Activated naive CD4-positive, alpha-beta T cell treated with anti-CD3 and anti-CD28 coated beads, Interleukin-2, amount 10 ng/mL, durations not matched to agents 7 days and 5 days (primary cell): ENCODE measurements at regions not wholly inside any gene's neighbourhood (a gene's known extent, or its start where the extent isn't known, plus 50 kb on each side); places are given as distances from the start of the nearest gene placed in this dataset.
"Not testable (repeated sequence)": the region's sequence is repeated elsewhere in the genome, so short reads cannot be mapped to it uniquely, and the experiment has no call there.

Source experiments
- CTCF ChIA-PET: fragments of 350-600 bp; sonication (Branson Sonifier 250); formaldehyde crosslinking; loops from one replicate; lab custom pipeline; 2021; ENCODE audit warnings: antibody characterized with exemption; lab: Charles Lee
- DNase-seq: peaks from one replicate; pipeline ENCODE4 v3.0.0-alpha.2; 2020
- H3K27ac Mint-ChIP-seq: one replicate; pipeline ENCODE4 v1.8.0; 2021; ENCODE audit warnings: mild to moderate bottlenecking, moderate library complexity, mixed read lengths
- H3K27me3 Mint-ChIP-seq: one replicate; pipeline ENCODE4 v1.8.0; 2021; ENCODE audit warnings: mild to moderate bottlenecking, mixed read lengths
- H3K36me3 Mint-ChIP-seq: one replicate; pipeline ENCODE4 v1.8.0; 2021; ENCODE audit warnings: mixed read lengths
- H3K4me1 Mint-ChIP-seq: one replicate; pipeline ENCODE4 v1.8.0; 2021; ENCODE audit warnings: mixed read lengths
- H3K4me3 Mint-ChIP-seq: one replicate; pipeline ENCODE4 v1.8.0; 2021; ENCODE audit warnings: mild to moderate bottlenecking, moderate library complexity, mixed read lengths
- H3K9me3 Mint-ChIP-seq: one replicate; pipeline ENCODE4 v1.8.0; 2021; ENCODE audit warnings: mixed read lengths

DNA sequence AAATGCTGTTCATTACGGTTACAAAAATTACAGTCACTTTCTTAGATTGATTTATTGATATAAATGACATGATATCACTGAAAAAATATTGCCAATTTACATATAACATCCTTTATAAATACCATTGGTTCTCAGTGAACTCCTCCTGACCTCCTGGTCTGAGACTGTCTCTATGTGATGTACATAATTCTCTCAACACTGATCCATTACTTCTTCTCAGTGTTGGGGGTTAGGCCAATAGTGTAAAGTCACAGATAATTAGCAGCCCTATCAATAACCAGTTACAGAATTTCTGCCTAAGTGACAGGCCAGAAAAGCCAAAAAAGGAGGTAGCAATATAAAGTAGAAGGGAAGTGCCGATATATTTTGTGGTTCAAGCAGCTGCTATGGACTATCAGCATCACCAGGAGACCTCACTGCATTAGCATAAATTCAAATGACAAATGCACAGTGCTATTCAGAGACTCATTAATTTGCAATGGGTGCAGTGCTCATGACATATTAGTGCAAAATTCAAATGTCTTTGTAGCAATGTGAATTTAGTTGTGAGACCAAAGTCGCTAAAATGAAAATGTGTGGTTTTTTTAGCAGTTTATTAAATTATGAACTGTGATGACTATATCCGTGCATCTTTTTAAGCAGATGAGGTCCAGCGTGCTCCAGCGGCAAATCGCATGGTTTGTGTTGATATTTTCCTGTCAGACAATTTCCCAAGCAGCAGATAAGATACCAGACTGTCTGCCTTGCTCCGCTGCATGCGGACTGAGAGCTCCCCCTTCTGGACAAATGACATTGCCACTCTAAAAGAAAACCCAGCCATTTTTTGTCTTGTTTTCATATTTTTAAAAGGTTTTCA lies 144.6 kb downstream of the CETN3 start:
- Mint-ChIP-seq H3K27me3 (no peaks in the 10 kb centered on the region), H3K4me1 (no peaks in the 10 kb centered on the region), H3K4me3 (no peak overlapping the region), H3K36me3 (no peaks in the 10 kb centered on the region), H3K9me3 (no peaks in the 10 kb centered on the region), H3K27ac (no peak overlapping the region)
- CTCF ChIA-PET: interaction anchor here (0.9 to 3.1 kb wide), 6 partner anchors 8 to 1536 kb away, joined by 3 to 44 read pairs (median 3); no protein-coding TSS in a partner anchor
- DNase-seq: peak; percentile 62

DNA sequence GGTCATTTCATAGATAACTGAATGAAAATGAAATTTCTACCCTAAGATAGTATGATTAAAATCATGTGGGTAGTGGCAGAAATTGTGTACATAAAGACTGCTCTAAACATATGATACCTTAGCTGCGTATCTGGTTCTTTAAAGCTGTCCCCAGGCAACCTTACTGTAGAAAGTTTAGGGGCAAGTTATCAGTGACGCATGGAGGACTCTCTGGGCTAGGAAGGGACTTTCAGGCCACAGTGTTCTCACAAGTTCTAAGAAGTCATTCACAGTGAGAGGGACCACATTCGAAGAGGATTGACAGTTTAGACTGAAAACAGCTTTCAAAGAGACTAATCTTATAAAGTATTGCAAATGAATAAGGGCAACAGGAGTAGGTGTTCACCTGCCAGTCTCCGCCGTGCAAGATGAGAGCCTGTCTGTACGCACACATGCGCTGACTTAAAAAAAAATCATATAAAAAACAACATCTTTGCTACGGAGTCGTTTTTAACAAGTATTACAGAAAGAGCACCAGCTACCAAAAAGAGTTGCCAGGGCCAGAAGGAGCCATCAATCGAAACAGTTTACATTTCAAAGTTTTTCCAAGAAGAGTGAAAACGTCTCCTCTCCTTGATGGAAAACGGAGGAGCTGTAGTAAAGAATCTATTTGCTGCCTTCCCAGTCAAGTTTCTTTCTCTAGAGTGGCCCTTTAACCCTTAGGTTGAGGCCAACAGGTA lies 146.3 kb downstream of the CETN3 start:
- Mint-ChIP-seq H3K27me3 (no peaks in the 10 kb centered on the region), H3K36me3 (no peaks in the 10 kb centered on the region), H3K4me3 (no peak overlapping the region), H3K4me1 (no peaks in the 10 kb centered on the region), H3K9me3 (no peaks in the 10 kb centered on the region), H3K27ac (no peak overlapping the region)
- CTCF ChIA-PET: interaction anchor here (0.6 to 2.1 kb wide), 3 partner anchors 825 to 1535 kb away, joined by 3 to 5 read pairs (median 3); no protein-coding TSS in a partner anchor
- DNase-seq: no peak

DNA sequence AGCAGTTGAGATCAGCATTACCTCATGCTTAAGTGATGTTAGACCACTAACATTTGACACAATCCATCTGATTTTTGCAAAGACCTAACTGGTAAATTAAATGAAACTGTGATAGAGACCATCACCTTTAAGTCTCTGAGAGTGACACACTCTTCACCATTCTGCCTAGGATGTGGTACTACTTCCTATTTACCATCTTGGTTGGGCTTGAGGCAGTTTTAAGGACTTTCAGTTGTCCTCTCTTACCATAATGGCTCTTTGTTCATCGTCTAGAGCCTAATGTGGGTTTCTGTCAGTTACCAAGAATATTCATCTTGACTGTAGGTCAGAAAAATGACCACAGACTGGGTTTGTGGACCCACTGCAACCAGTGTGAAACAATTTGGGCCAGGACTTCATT lies 158.1 kb downstream of the CETN3 start:
- no peak overlapping the region for H3K27ac Mint-ChIP-seq
- no peaks in the 10 kb centered on the region for H3K27me3 Mint-ChIP-seq
- H3K36me3 Mint-ChIP-seq: no peaks in the 10 kb centered on the region
- no peaks in the 10 kb centered on the region for H3K9me3 Mint-ChIP-seq
- no peaks in the 10 kb centered on the region for H3K4me1 Mint-ChIP-seq
- H3K4me3 Mint-ChIP-seq: no peak overlapping the region
- CTCF ChIA-PET: no interaction called here
- no peak for DNase-seq

DNA sequence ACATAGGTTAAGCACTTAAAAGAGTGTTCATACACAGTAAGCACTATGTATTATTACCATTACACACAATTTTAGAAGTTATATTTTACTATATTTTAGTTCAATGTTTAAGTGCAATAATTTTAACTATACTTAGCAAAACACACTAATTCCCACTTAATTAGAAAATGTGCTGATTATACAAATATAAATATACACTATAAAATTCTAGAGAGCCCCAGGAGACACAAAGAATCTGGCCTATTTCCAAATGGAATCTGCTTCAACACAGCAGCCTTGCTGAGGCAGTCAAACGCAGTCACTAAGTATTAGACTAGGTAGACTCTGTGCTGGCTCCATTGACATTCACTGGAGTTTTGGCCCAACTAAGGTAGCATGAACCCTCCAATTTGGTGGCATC lies 160.9 kb downstream of the CETN3 start:
- DNase-seq: no peak
- CTCF ChIA-PET: no interaction called here
- Mint-ChIP-seq H3K4me1 (no peaks in the 10 kb centered on the region), H3K9me3 (peaks cover 2% of the 10 kb centered on the region), H3K27me3 (no peaks in the 10 kb centered on the region), H3K4me3 (no peak overlapping the region), H3K36me3 (no peaks in the 10 kb centered on the region), H3K27ac (no peak overlapping the region)

DNA sequence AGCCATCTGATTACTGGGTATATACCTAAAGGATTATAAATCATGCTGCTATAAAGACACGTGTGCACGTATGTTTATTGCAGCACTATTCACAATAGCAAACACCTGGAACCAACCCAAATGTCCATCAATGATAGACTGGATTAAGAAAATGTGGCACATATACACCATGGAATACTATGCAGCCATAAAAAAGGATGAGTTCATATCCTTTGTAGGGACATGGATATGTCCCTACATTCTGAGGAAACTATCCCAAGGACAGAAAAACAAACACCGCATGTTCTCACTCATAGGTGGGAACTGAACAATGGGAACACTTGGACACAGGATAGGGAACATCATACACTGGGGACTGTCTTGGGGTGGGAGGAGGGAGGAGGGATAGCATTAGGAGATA lies 165.7 kb downstream of the CETN3 start:
- DNase-seq, H3K27ac Mint-ChIP-seq, H3K9me3 Mint-ChIP-seq, CTCF ChIA-PET, H3K4me3 Mint-ChIP-seq, H3K4me1 Mint-ChIP-seq, H3K36me3 Mint-ChIP-seq, H3K27me3 Mint-ChIP-seq: not testable (repeated sequence)

DNA sequence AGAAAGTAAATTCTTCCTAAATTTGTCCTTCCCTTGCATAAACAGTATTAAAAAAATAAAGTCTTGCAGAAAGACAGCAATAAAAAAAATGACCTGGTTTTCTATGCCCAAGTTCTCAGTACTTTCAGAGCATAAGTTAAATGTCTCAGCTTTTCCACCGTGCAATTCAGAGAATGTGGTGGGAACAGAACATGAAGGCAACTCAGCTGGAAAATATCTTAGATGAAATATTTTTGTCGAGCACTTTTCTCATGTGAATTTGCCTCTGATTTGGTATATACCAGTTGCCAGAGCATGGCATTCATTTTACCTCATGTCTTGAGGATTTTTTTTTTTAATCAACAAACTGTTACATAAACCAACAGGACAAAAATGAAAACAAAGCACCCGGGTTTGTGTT lies 176.1 kb downstream of the CETN3 start:
- CTCF ChIA-PET: no interaction called here
- Mint-ChIP-seq H3K27me3 (no peaks in the 10 kb centered on the region), H3K4me1 (no peaks in the 10 kb centered on the region), H3K4me3 (no peak overlapping the region), H3K36me3 (no peaks in the 10 kb centered on the region), H3K27ac (no peak overlapping the region), H3K9me3 (no peaks in the 10 kb centered on the region)
- no peak for DNase-seq

DNA sequence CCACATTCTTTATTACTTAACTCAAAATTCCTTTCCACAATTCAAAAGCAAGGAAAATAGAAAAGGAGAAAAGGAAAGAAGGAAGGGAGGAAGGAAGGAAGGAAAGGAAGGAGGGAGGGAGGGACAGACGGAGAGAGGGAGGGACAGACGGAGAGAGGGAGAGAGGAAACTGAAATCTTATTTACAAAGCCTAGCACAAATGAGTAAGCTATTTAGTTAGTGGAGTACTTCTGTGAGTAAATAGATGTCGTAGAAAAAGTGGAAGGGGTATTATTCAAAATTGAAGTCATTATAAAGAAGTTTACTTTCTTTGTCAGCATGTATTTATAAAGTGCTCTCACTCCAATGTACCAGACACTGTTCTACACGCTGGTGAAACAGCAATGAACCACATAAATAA lies 177.9 kb downstream of the CETN3 start:
- Mint-ChIP-seq H3K4me1 (no peaks in the 10 kb centered on the region), H3K27ac (no peak overlapping the region), H3K27me3 (no peaks in the 10 kb centered on the region), H3K36me3 (no peaks in the 10 kb centered on the region), H3K4me3 (no peak overlapping the region), H3K9me3 (no peaks in the 10 kb centered on the region)
- CTCF ChIA-PET: no interaction called here
- DNase-seq: no peak

DNA sequence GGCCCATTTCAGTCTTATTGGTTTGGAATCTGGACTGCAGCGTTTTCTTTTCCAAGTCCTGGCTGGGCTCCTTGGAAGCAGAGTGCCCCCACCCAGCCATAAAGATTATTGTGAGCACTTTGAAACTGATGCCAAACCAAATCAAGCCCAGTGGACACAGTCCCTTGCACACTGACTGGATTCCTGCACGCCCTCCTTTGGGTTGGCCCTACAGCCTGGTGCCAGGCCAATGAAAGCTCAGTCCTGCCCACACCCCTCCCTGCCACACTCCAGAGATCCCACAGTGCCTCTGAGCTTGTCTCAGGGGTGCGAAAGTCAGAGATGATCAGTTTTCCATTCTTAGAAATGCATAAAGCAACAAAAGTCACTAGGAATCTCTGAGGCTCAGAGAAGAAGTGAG lies 181.9 kb downstream of the CETN3 start:
- no peaks in the 10 kb centered on the region for H3K9me3 Mint-ChIP-seq
- no peaks in the 10 kb centered on the region for H3K27me3 Mint-ChIP-seq
- H3K4me3 Mint-ChIP-seq: no peak overlapping the region
- H3K27ac Mint-ChIP-seq: no peak overlapping the region
- no peaks in the 10 kb centered on the region for H3K36me3 Mint-ChIP-seq
- no peak for DNase-seq
- no peaks in the 10 kb centered on the region for H3K4me1 Mint-ChIP-seq
- CTCF ChIA-PET: no interaction called here

DNA sequence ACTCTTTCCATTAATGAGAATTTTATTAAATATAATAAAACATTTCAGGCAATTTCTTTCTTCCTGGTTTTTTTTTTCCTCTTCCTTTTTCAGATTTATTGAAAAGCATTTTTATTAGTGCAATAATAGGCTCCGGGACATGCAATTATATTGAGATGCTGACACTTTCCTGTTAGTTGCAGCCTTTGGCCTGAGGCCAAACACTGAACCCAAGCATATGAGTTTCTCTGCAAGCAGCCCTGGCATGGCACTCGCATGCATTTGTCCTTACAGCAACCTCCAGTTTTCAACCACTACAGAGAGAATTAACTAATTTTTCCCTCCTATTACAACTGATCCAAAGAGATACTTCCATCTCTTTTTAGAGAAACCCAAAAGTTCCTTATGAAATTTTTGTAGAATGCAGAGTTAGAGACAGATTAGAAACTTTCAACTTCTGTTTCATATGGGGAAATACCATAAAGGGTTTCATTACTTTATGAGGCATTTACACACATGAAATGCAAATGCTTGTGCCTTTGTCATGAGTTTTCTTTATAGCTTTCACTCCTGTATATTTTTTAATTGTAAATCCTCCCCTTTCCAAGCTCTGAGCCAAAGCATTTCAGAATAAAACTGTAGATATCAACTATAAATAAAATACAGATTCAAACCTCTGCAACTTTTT lies 183.0 kb downstream of the CETN3 start:
- no peaks in the 10 kb centered on the region for H3K27me3 Mint-ChIP-seq
- no peaks in the 10 kb centered on the region for H3K4me1 Mint-ChIP-seq
- no peak overlapping the region for H3K4me3 Mint-ChIP-seq
- DNase-seq: no peak
- H3K9me3 Mint-ChIP-seq: no peaks in the 10 kb centered on the region
- H3K27ac Mint-ChIP-seq: no peak overlapping the region
- H3K36me3 Mint-ChIP-seq: no peaks in the 10 kb centered on the region
- CTCF ChIA-PET: no interaction called here

DNA sequence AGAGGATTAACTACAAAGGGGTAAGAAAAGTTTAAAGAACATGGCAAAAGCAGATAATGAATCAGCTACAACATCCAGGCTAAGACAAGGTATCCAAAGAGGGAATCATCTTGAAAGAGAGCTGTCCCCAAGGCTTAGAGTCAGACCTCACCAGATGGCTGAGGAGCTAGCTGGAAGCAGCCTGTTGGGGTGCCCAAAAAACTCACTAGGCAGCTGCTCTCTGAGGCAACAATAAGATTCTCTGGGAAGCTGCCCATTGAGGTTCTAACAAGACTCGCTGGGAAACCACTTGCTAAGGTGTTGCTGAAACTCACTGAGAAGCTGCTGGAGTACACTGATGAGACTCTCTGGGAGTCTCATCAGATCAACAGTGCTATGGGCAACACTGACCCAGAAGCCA lies 185.2 kb downstream of the CETN3 start:
- Mint-ChIP-seq H3K27ac (no peak overlapping the region), H3K27me3 (no peaks in the 10 kb centered on the region), H3K36me3 (no peaks in the 10 kb centered on the region), H3K9me3 (no peaks in the 10 kb centered on the region), H3K4me3 (no peak overlapping the region), H3K4me1 (no peaks in the 10 kb centered on the region)
- CTCF ChIA-PET: no interaction called here
- no peak for DNase-seq

DNA sequence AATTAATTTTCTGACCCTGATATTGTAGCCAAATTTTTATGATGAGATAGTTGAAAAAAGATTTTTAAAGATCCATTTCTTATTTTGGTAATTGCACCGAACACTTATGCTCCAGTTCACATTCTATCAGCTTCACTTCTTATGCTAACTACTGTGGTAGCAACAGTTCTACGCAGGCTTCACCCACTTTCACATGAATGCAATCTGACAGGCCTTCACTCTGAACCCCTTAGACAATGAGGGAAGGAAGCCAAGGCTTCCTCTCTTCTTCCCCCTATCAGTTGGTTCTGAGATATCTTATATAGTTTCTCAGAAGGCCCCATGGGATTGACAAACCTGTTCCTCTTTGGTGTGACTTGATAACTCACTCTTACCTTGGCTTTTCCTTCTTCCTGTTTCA lies 185.8 kb downstream of the CETN3 start:
- Mint-ChIP-seq H3K4me1 (no peaks in the 10 kb centered on the region), H3K36me3 (no peaks in the 10 kb centered on the region), H3K4me3 (no peak overlapping the region), H3K9me3 (no peaks in the 10 kb centered on the region), H3K27me3 (no peaks in the 10 kb centered on the region), H3K27ac (no peak overlapping the region)
- DNase-seq: no peak
- CTCF ChIA-PET: no interaction called here

DNA sequence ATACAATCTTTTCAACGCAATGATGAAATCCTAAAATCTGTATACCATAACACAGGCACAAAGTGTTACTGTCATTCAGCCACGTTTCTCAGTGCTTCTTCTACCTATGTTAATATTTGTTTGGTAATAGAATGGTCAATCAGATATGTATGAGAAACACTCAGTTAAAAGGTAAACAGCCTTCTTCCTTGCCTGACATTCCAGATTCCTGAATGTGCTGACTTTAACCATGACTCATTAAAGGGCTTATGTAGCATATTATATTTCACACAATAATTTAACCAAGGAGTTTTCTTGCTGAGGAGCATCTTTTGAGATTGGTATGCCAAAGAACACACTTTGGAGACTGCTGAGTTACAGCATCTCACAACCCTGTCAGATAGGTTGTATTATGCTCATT lies 187.6 kb downstream of the CETN3 start:
- Mint-ChIP-seq H3K36me3 (no peaks in the 10 kb centered on the region), H3K27ac (no peak overlapping the region), H3K9me3 (no peaks in the 10 kb centered on the region), H3K4me1 (no peaks in the 10 kb centered on the region), H3K27me3 (no peaks in the 10 kb centered on the region), H3K4me3 (no peak overlapping the region)
- CTCF ChIA-PET: no interaction called here
- no peak for DNase-seq

DNA sequence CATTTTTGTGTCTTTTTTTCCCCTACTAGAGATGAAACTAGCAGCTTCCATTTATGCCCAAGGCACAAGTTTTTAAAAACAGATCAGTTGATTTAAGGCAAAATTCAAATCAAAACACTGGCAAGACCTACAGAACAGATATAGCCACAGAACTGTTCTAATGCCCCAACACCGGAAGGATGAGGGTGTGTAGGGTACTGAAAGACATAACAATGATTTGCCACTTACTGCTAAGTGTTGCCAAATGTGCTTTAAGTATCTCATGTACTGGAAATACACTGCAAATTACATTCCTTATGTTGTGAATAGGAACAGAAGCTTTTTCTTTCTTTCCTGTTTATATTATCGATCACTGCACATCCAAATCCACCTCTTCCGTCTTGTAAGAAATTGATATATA lies 189.0 kb downstream of the CETN3 start:
- no peaks in the 10 kb centered on the region for H3K4me1 Mint-ChIP-seq
- H3K36me3 Mint-ChIP-seq: no peaks in the 10 kb centered on the region
- H3K27me3 Mint-ChIP-seq: no peaks in the 10 kb centered on the region
- CTCF ChIA-PET: no interaction called here
- no peak for DNase-seq
- H3K9me3 Mint-ChIP-seq: no peaks in the 10 kb centered on the region
- H3K27ac Mint-ChIP-seq: no peak overlapping the region
- no peak overlapping the region for H3K4me3 Mint-ChIP-seq

DNA sequence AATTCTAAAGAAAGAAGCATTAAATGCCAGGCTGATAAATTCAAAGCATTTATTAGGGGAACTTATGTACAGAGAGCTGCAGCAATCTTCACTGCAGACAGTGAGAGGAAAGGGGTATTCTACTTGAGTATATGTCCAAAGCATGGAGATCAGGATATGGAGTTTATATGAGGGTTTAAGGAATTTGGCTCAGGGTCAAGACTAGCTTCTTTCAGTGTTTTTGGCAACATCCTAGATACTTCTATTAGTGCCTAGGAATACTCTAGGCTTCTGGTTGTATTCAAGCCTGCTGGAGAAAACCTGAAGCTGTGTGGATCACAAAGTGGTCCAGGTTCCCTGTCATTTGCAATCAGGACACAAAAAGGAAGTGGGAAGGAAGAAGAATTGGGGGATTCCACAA lies 194.6 kb downstream of the CETN3 start:
- Mint-ChIP-seq H3K9me3 (no peaks in the 10 kb centered on the region), H3K4me3 (no peak overlapping the region), H3K36me3 (no peaks in the 10 kb centered on the region), H3K27ac (no peak overlapping the region), H3K4me1 (no peaks in the 10 kb centered on the region), H3K27me3 (no peaks in the 10 kb centered on the region)
- no peak for DNase-seq
- CTCF ChIA-PET: no interaction called here
